Transverse colon (tissue), 4 donors: ENCODE measurements at regions not wholly inside any gene's neighbourhood (a gene's known extent, or its start where the extent isn't known, plus 50 kb on each side); places are given as distances from the start of the nearest gene placed in this dataset.

Experiments
- DNase-seq: peaks from one replicate; pipeline ENCODE4 v3.0.0-alpha.2; 2019
- H3K27ac ChIP-seq, 4 donors: fragments of 200-600 bp; sonication (generic); 2 replicates each; pipeline ENCODE4 v1.5.1; 2016 to 2018; ENCODE audit warnings: inconsistent platforms in 4 of 4
- H3K27me3 ChIP-seq: fragments of 200-600 bp; sonication (generic); 2 replicates; pipeline ENCODE4 v1.5.1; 2017; ENCODE audit warnings: inconsistent platforms
- H3K36me3 ChIP-seq, 4 donors: fragments of 200-600 bp; sonication (generic); 2 replicates each; pipeline ENCODE4 v1.5.1; 2017 to 2019; ENCODE audit warnings: inconsistent platforms in 4 of 4
- H3K4me1 ChIP-seq, 4 donors: fragments of 200-600 bp; sonication (generic); 2 replicates each; pipeline ENCODE4 v1.5.1; 2017 to 2020; ENCODE audit warnings: inconsistent platforms in 4 of 4
- H3K4me3 ChIP-seq, 4 donors: fragments of 200-600 bp; sonication (generic); 1 replicate in 1 of 4; 2 replicates in 3 of 4; pipeline versions ENCODE4 v1.5.1 to v1.6.1; 2017 to 2019; ENCODE audit warnings: inconsistent platforms in 4 of 4
- H3K9me3 ChIP-seq, 2 donors: fragments of 200-600 bp; sonication (generic); 2 replicates each; pipeline ENCODE4 v1.5.1; 2017 to 2019; ENCODE audit warnings: inconsistent platforms in 2 of 2
- EP300 ChIP-seq: sonication (generic); formaldehyde crosslinking; IDR thresholded peaks from one replicate; pipeline ENCODE4 v1.6.1; 2017; ENCODE audit warnings: antibody characterized with exemption, low read depth
- POLR2A ChIP-seq: fragments of 450-650 bp; IDR thresholded peaks from one replicate; pipeline ENCODE4 v1.6.1; 2016; ENCODE audit warnings: antibody characterized with exemption, mild to moderate bottlenecking, moderate library complexity
- POLR2AphosphoS5 ChIP-seq, 3 donors: sonication (generic); formaldehyde crosslinking; IDR thresholded peaks; one replicate each; pipeline ENCODE4 v1.6.1; 2016; ENCODE audit warnings: antibody characterized with exemption in 3 of 3
- WGBS, 2 donors: methylation state at CpG; one replicate each; pipeline ENCODE4 v1.1.5; 2018; ENCODE audit warnings: low coverage in 1 of 2; 5-methylcytosine and 5-hydroxymethylcytosine counted together
- in situ Hi-C, 4 donors: fragments of 200-750 bp; cut with MboI; loops; one replicate each; pipeline versions ENCODE4 v1.15.0 to v1.15.1; 2017; ENCODE audit warnings: low sequenced_read_pairs in 3 of 4, low pct_ligation_motif_present in 1 of 4, low pct_unique_long_range_greater_than_20kb in 1 of 4
- intact Hi-C: fragments of 100-400 bp; cut with DNase I; formaldehyde crosslinking; loops from one replicate; pipeline ENCODE4 v1.15.1; 2023; ENCODE audit warnings: low total_unique reads
- TF ChIP-seq, protein P1 (sequence below), 5 experiments: fragments of 200-600 bp in 3 of 5; fragments of 450-650 bp in 2 of 5; sonication (generic) in 3 of 5; IDR thresholded peaks; 1 replicate in 2 of 5; 2 replicates in 3 of 5; pipeline ENCODE4 v1.5.1; 2016 to 2017; ENCODE audit warnings: antibody characterized with exemption in 5 of 5, inconsistent platforms in 3 of 5, mild to moderate bottlenecking in 2 of 5, moderate library complexity in 1 of 5

DNA sequence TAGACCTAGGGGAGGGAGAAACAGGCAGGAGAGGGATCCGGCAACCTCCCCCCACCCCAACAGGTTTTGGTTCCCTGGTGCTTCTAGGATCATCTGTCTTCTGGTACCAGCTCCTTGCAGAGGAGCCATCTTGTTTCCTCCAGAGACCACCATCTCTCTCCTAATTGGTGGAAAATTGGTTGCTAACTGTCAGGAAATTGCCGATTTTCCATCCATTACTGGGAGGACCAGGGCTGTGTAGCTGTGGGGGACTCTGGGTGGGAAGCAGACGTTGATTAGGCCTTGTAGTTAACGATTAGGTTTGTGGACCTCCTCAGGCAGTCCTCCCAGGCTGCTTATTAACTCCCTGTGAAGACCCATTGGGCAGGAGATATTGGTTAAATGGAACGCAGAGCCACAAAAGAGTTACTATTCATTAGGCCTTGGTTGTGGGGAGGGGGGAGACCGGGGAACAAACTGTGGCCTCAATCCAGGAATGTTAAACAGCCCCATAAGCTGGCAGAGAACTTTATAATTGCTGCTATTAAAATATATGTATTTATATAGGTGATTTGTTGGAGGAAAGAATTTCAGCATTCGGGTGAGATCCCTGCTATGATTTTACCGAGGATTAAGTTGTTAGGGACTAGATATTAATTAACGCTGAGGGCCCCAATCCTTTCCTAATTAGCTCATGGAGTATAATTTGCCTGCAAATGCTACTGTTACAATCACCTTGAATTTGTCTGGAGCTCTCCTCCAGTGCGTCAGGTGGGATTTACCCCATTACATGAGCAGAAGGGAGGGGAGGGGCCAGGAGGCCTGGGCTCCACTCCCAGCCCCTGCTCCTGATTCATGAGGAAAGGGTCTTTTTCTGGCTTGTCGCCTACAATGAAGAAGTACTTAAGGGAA, 61.2 kb upstream of the TRABD2B start:
- Histone ChIP-seq H3K4me3 (no peak overlapping the region), H3K9me3 (no peaks in the 10 kb centered on the region), H3K36me3 (no peaks in the 10 kb centered on the region), H3K27ac (no peak overlapping the region), H3K27me3 (no peaks in the 10 kb centered on the region), H3K4me1 (no peaks in the 10 kb centered on the region)
- intact Hi-C loops, result no loop called here
- WGBS, 2 donors, result 81 to 84% methylated on average over 5 to 11 of the region's 11 CpGs
- in situ Hi-C loops, result loop anchor here in 2 of 4 donors (25.0 kb wide), 2 partner anchors 296 to 321 kb away; no protein-coding TSS in a partner anchor
- no peak for DNase-seq
- TF ChIP-seq, protein P1, sequence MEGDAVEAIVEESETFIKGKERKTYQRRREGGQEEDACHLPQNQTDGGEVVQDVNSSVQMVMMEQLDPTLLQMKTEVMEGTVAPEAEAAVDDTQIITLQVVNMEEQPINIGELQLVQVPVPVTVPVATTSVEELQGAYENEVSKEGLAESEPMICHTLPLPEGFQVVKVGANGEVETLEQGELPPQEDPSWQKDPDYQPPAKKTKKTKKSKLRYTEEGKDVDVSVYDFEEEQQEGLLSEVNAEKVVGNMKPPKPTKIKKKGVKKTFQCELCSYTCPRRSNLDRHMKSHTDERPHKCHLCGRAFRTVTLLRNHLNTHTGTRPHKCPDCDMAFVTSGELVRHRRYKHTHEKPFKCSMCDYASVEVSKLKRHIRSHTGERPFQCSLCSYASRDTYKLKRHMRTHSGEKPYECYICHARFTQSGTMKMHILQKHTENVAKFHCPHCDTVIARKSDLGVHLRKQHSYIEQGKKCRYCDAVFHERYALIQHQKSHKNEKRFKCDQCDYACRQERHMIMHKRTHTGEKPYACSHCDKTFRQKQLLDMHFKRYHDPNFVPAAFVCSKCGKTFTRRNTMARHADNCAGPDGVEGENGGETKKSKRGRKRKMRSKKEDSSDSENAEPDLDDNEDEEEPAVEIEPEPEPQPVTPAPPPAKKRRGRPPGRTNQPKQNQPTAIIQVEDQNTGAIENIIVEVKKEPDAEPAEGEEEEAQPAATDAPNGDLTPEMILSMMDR (IDR thresholded peaks at IDR 0.05), result no peak
- no peak for TF ChIP-seq EP300
- TF ChIP-seq POLR2AphosphoS5 (IDR thresholded peaks at IDR 0.05), result no peak
- TF ChIP-seq POLR2A, result no peak

DNA sequence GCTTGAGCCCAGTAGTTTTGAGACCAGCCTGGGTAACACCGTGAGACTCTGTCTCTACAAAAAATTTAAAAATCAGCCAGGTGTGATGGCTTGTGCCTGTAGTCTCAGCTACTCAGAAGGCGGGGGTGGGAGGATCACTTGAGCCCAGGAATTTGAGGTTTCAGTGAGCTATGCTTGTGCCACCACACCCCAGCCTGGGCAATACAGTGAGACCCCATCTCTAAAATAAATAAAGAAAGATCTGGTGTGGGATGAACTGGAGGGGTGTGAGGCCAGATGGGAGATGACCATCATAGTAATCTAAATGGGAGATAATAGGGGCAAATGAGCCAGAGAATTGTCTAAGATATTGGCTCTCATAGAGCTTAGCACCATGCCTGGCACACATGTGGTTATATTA, 60.1 kb upstream of the TRABD2B start:
- no peak for DNase-seq
- H3K36me3 ChIP-seq, result no peaks in the 10 kb centered on the region

DNA sequence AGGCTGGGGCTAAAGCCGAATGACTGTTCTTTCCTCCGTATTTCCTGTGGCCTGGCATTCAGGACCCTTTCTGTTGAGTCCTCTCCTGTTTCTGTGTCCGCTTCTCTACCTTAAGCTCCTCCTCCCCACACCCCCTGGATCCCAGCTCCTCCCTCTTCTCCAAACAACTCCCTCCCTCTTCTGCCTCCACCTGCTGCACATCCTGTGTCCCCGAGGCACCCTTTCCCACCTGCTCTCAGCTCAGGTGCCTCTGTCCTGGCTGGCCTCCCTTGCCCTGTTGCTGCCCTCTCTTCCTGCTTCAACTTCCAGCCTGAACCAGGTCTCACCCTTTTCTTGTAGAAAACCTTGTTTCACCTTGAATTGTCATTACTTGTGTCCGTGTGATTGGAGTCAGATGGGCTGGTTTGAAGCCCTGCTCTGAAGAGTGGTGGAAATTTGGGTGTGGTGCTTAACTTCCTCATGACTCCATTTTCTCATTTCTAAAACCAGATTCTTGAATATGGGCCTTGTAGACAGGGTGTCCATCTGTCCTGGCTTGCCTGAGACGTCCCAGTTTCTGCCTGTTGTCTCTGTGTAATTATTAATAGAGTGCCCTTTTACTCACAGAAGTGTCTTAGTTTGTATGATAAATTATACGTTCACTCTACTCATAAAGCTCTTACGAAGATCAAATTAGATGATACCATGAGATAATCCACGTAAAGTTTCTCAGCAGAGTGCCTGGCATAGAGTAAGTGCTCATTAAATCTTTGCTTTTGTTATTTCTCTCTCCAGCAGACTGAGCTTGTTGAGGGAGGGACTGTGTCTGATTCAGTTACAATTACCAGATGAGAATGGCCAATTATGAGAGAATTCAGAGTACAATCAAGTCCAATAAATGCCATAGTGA, 58.9 kb upstream of the TRABD2B start:
- 58 to 60% methylated on average over 9 of the region's 9 CpGs for WGBS, 2 donors
- Histone ChIP-seq H3K27ac (no peak overlapping the region), H3K27me3 (no peaks in the 10 kb centered on the region), H3K4me3 (no peak overlapping the region), H3K9me3 (no peaks in the 10 kb centered on the region), H3K36me3 (no peaks in the 10 kb centered on the region), H3K4me1 (peaks cover 0 to 6% (median 2%) of the 10 kb centered on the region in 4 donors)
- in situ Hi-C loops, result loop anchor here in 2 of 4 donors (25.0 kb wide), 2 partner anchors 294 to 319 kb away; no protein-coding TSS in a partner anchor
- intact Hi-C loops, result no loop called here
- TF ChIP-seq POLR2A (no peak), EP300 (no peak), POLR2AphosphoS5 (IDR thresholded peaks at IDR 0.05) (no peak)
- TF ChIP-seq, protein P1 (IDR thresholded peaks at IDR 0.05), result no peak
- no peak for DNase-seq

More for the DNA sequence above, 60.1 kb upstream of the TRABD2B start:
- no peaks in the 10 kb centered on the region for H3K9me3 ChIP-seq
- H3K27me3 ChIP-seq, result no peaks in the 10 kb centered on the region
- in situ Hi-C loops, result loop anchor here in 2 of 4 donors (25.0 kb wide), 2 partner anchors 295 to 320 kb away; no protein-coding TSS in a partner anchor
- no peak overlapping the region for H3K4me3 ChIP-seq
- peaks cover 0 to 6% (median 2%) of the 10 kb centered on the region in 4 donors for H3K4me1 ChIP-seq
- WGBS, 2 donors, result 77% methylated on average over 2 of the region's 2 CpGs; no CpG with 5 or more reads in 1 of the 2 donors
- TF ChIP-seq EP300 (no peak), POLR2A (no peak), POLR2AphosphoS5 (IDR thresholded peaks at IDR 0.05) (no peak)
- TF ChIP-seq, protein P1 (IDR thresholded peaks at IDR 0.05), result no peak
- intact Hi-C loops, result no loop called here
- H3K27ac ChIP-seq, result no peak overlapping the region

DNA sequence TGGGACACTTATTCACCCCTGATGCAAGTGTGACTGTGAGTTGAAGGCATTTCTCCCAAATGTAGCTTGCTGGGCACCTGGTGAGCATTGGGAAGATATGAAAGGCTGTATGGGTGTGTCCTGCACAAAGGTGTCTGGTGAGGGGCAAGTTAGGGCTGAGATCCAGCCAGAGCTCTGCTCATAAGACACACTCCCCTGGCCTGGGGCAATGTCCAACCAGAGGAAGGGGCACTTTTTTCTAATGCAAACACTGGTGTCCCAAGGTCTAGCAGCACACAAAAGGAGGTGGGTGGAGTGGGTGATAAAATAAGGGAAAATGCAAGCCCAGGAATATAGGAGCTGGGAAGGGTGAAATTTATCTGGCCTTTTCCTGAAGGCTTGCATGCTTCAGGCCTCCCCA, 57.0 kb upstream of the TRABD2B start:
- Histone ChIP-seq H3K27me3 (no peaks in the 10 kb centered on the region), H3K4me3 (no peak overlapping the region), H3K4me1 (peaks cover 0 to 6% (median 2%) of the 10 kb centered on the region in 4 donors), H3K36me3 (no peaks in the 10 kb centered on the region), H3K27ac (no peak overlapping the region), H3K9me3 (no peaks in the 10 kb centered on the region)
- TF ChIP-seq, protein P1 (IDR thresholded peaks at IDR 0.05), result no peak
- TF ChIP-seq EP300 (no peak), POLR2AphosphoS5 (IDR thresholded peaks at IDR 0.05) (no peak), POLR2A (no peak)
- no peak for DNase-seq
- in situ Hi-C loops (loop anchor here in 2 of 4 donors (25.0 kb wide), 2 partner anchors 292 to 317 kb away; no protein-coding TSS in a partner anchor), intact Hi-C loops (no loop called here)
